Stimulated activated naive CD8-positive, alpha-beta T cell treated with anti-CD3 and anti-CD28 coated beads, Interleukin-15, amount 100 ng/mL, for 72 hours (primary cell): ENCODE measurements at regions not wholly inside any gene's neighbourhood (a gene's known extent, or its start where the extent isn't known, plus 50 kb on each side); places are given as distances from the start of the nearest gene placed in this dataset.

ENCODE experiments used
- ATAC-seq: fragments of 150-1000 bp; cut with Tn5 transposase; 2 replicates; pipeline ENCODE4 v1.10.0; 2021; ENCODE audit warnings: mild to moderate bottlenecking, moderate library complexity
- DNase-seq, 2 donors: peaks; one replicate each; pipeline ENCODE4 v3.0.0; 2021 to 2022
- H3K27ac Mint-ChIP-seq, 2 donors: one replicate each; pipeline ENCODE4 v1.8.0; 2022; ENCODE audit warnings: mild to moderate bottlenecking in 2 of 2, mixed read lengths in 2 of 2, moderate library complexity in 2 of 2
- H3K27me3 Mint-ChIP-seq: one replicate; pipeline ENCODE4 v1.8.0; 2022; ENCODE audit warnings: mixed read lengths
- H3K4me1 Mint-ChIP-seq: one replicate; pipeline ENCODE4 v1.8.0; 2022; ENCODE audit warnings: mild to moderate bottlenecking, mixed read lengths
- H3K4me3 Mint-ChIP-seq, 2 donors: one replicate each; pipeline ENCODE4 v1.8.0; 2022; ENCODE audit warnings: mild to moderate bottlenecking in 2 of 2, mixed read lengths in 2 of 2, moderate library complexity in 1 of 2
- H3K9me3 Mint-ChIP-seq, 2 donors: one replicate each; pipeline ENCODE4 v1.8.0; 2022; ENCODE audit warnings: mixed read lengths in 2 of 2

GRCh38 chr4:18945464-18945863 lies 923.9 kb upstream of the LCORL start:
- Mint-ChIP-seq H3K27ac (no peak overlapping the region), H3K27me3 (no peaks in the 10 kb centered on the region), H3K9me3 (no peaks in the 10 kb centered on the region), H3K4me3 (no peak overlapping the region), H3K4me1 (no peaks in the 10 kb centered on the region)
- DNase-seq (no peak), ATAC-seq (no peak)

GRCh38 chr4:18942874-18943273 lies 921.3 kb upstream of the LCORL start:
- Mint-ChIP-seq H3K4me1 (no peaks in the 10 kb centered on the region), H3K4me3 (no peak overlapping the region), H3K27ac (no peak overlapping the region), H3K27me3 (no peaks in the 10 kb centered on the region), H3K9me3 (peaks cover 6 to 8% of the 10 kb centered on the region in 2 donors)
- ATAC-seq: no peak
- DNase-seq: no peak

GRCh38 chr4:18938343-18939099 lies 917.0 kb upstream of the LCORL start:
- H3K27ac Mint-ChIP-seq: no peak overlapping the region
- no peak for DNase-seq
- ATAC-seq: no peak
- no peaks in the 10 kb centered on the region for H3K4me1 Mint-ChIP-seq
- peaks cover 19 to 29% of the 10 kb centered on the region in 2 donors for H3K9me3 Mint-ChIP-seq
- H3K4me3 Mint-ChIP-seq: no peak overlapping the region
- H3K27me3 Mint-ChIP-seq: no peaks in the 10 kb centered on the region

- Mint-ChIP-seq H3K27me3 (no peaks in the 10 kb centered on the region), H3K27ac (no peak overlapping the region), H3K4me3 (no peak overlapping the region), H3K9me3 (peaks cover 19 to 29% of the 10 kb centered on the region in 2 donors), H3K4me1 (no peaks in the 10 kb centered on the region)
- no peak for ATAC-seq
- no peak for DNase-seq
Measured at GRCh38 chr4:18937746-18938145, 916.2 kb upstream of the LCORL start.

GRCh38 chr4:18937080-18937479 lies 915.5 kb upstream of the LCORL start:
- peaks cover 19 to 29% of the 10 kb centered on the region in 2 donors for H3K9me3 Mint-ChIP-seq
- H3K27ac Mint-ChIP-seq: no peak overlapping the region
- DNase-seq (no peak), ATAC-seq (no peak)
- no peaks in the 10 kb centered on the region for H3K4me1 Mint-ChIP-seq
- no peak overlapping the region for H3K4me3 Mint-ChIP-seq
- no peaks in the 10 kb centered on the region for H3K27me3 Mint-ChIP-seq

GRCh38 chr4:18935659-18936345 lies 914.2 kb upstream of the LCORL start:
- H3K4me3 Mint-ChIP-seq: no peak overlapping the region
- DNase-seq (no peak), ATAC-seq (no peak)
- no peaks in the 10 kb centered on the region for H3K27me3 Mint-ChIP-seq
- no peak overlapping the region for H3K27ac Mint-ChIP-seq
- H3K9me3 Mint-ChIP-seq: peaks cover 19 to 29% of the 10 kb centered on the region in 2 donors
- no peaks in the 10 kb centered on the region for H3K4me1 Mint-ChIP-seq

- no peak overlapping the region for H3K27ac Mint-ChIP-seq
- ATAC-seq: no peak
- no peak for DNase-seq
- no peaks in the 10 kb centered on the region for H3K4me1 Mint-ChIP-seq
- H3K9me3 Mint-ChIP-seq: peaks cover 19 to 20% of the 10 kb centered on the region in 2 donors
- no peaks in the 10 kb centered on the region for H3K27me3 Mint-ChIP-seq
- no peak overlapping the region for H3K4me3 Mint-ChIP-seq
Measured at GRCh38 chr4:18934197-18934596, 912.6 kb upstream of the LCORL start.

- Mint-ChIP-seq H3K4me3 (no peak overlapping the region), H3K4me1 (no peaks in the 10 kb centered on the region), H3K27me3 (no peaks in the 10 kb centered on the region)
Measured at GRCh38 chr4:18932730-18933339, 911.3 kb upstream of the LCORL start.

GRCh38 chr4:18931643-18932377 lies 910.3 kb upstream of the LCORL start:
- ATAC-seq (no peak), DNase-seq (no peak)
- no peaks in the 10 kb centered on the region for H3K27me3 Mint-ChIP-seq
- H3K9me3 Mint-ChIP-seq: peaks cover 8 to 12% of the 10 kb centered on the region in 2 donors
- H3K27ac Mint-ChIP-seq: no peak overlapping the region
- H3K4me1 Mint-ChIP-seq: no peaks in the 10 kb centered on the region
- no peak overlapping the region for H3K4me3 Mint-ChIP-seq

More at GRCh38 chr4:18932730-18933339, 911.3 kb upstream of the LCORL start:
- ATAC-seq (no peak), DNase-seq (no peak)
- H3K9me3 Mint-ChIP-seq: peaks cover 13 to 20% of the 10 kb centered on the region in 2 donors
- H3K27ac Mint-ChIP-seq: no peak overlapping the region

- no peak overlapping the region for H3K27ac Mint-ChIP-seq
- ATAC-seq (no peak), DNase-seq (no peak)
- H3K4me1 Mint-ChIP-seq: no peaks in the 10 kb centered on the region
- H3K9me3 Mint-ChIP-seq: peaks cover 0 to 1% of the 10 kb centered on the region in 2 donors
- H3K4me3 Mint-ChIP-seq: no peak overlapping the region
- no peaks in the 10 kb centered on the region for H3K27me3 Mint-ChIP-seq
Measured at GRCh38 chr4:18930487-18930886, 908.9 kb upstream of the LCORL start.

- Mint-ChIP-seq H3K4me3 (no peak overlapping the region), H3K9me3 (peaks cover 6 to 11% of the 10 kb centered on the region in 2 donors), H3K27me3 (no peaks in the 10 kb centered on the region), H3K4me1 (no peaks in the 10 kb centered on the region), H3K27ac (peak overlapping the region in 1 of 2 donors; percentile 2)
- ATAC-seq (no peak), DNase-seq (no peak)
Measured at GRCh38 chr4:18923496-18924161, 902.1 kb upstream of the LCORL start.

- Mint-ChIP-seq H3K4me1 (no peaks in the 10 kb centered on the region), H3K27me3 (no peaks in the 10 kb centered on the region)
Measured at GRCh38 chr4:18917689-18918088, 896.1 kb upstream of the LCORL start.

GRCh38 chr4:18914182-18914581 lies 892.6 kb upstream of the LCORL start:
- H3K4me3 Mint-ChIP-seq: no peak overlapping the region
- no peak overlapping the region for H3K27ac Mint-ChIP-seq
- H3K27me3 Mint-ChIP-seq: no peaks in the 10 kb centered on the region
- no peaks in the 10 kb centered on the region for H3K4me1 Mint-ChIP-seq
- DNase-seq (no peak), ATAC-seq (no peak)
- H3K9me3 Mint-ChIP-seq: peaks cover 18 to 29% of the 10 kb centered on the region in 2 donors

More at GRCh38 chr4:18917689-18918088, 896.1 kb upstream of the LCORL start:
- no peak overlapping the region for H3K4me3 Mint-ChIP-seq
- peak overlapping the region in 1 of 2 donors; percentile 29 for H3K27ac Mint-ChIP-seq
- DNase-seq (no peak), ATAC-seq (no peak)
- peaks cover 18% of the 10 kb centered on the region in 2 donors for H3K9me3 Mint-ChIP-seq

GRCh38 chr4:18894928-18895327 lies 873.4 kb upstream of the LCORL start:
- no peak for DNase-seq
- Mint-ChIP-seq H3K4me1 (no peaks in the 10 kb centered on the region), H3K27me3 (no peaks in the 10 kb centered on the region), H3K9me3 (peaks cover 6 to 8% of the 10 kb centered on the region in 2 donors), H3K4me3 (no peak overlapping the region), H3K27ac (no peak overlapping the region)
- no peak for ATAC-seq

GRCh38 chr4:18882468-18882867 lies 860.9 kb upstream of the LCORL start:
- Mint-ChIP-seq H3K27ac (no peak overlapping the region), H3K27me3 (no peaks in the 10 kb centered on the region), H3K4me1 (no peaks in the 10 kb centered on the region), H3K9me3 (peaks cover 5 to 7% of the 10 kb centered on the region in 2 donors), H3K4me3 (no peak overlapping the region)
- ATAC-seq (no peak), DNase-seq (no peak)
